T-cell (primary cell): ENCODE measurements at regions not wholly inside any gene's neighbourhood (a gene's known extent, or its start where the extent isn't known, plus 50 kb on each side); places are given as distances from the start of the nearest gene placed in this dataset.
A peak's percentile ranks its signal among the peaks of the same experiment; 100 is the strongest.

Experiments
- ATAC-seq, 4 experiments: fragments of 200-7000 bp in 3 of 4; fragments of 150-1000 bp in 1 of 4; cut with Tn5 transposase; replicated peaks in 1 of 4; 1 replicate in 3 of 4; 2 replicates in 1 of 4; pipeline ENCODE4 v1.10.0; 2021; ENCODE audit warnings: moderate library complexity in 3 of 4, mild to moderate bottlenecking in 2 of 4, moderate number of reproducible peaks in 1 of 4
- CTCF ChIA-PET, 2 donors: fragments of 300-600 bp; sonication (Branson Sonifier 250); formaldehyde crosslinking; loops; one replicate each; lab custom pipeline; 2022; ENCODE audit warnings: antibody characterized with exemption in 2 of 2; lab: Charles Lee
- POLR2A ChIA-PET, 2 donors: fragments of 300-600 bp; sonication (Branson Sonifier 250); formaldehyde crosslinking; loops; one replicate each; lab custom pipeline; 2022; ENCODE audit warnings: antibody characterized with exemption in 2 of 2; lab: Charles Lee
- DNase-seq, 35 experiments: peaks; one replicate each; pipeline versions ENCODE4 v3.0.0 to v3.0.0-alpha.2; 2013 to 2023
- H3K27ac ChIP-seq: one replicate; pipeline ENCODE4 v1.5.1; 2013; ENCODE audit warnings: low read length
- H3K27me3 ChIP-seq, 2 experiments: replicated peaks in 1 of 2; 1 replicate in 1 of 2; 2 replicates in 1 of 2; pipeline versions ENCODE4 v1.6.1 to v1.7.0; 2013; ENCODE audit warnings: low read length in 1 of 2, mixed read lengths in 1 of 2; ENCODE audit not compliant: control insufficient read depth in 2 of 2, insufficient read depth in 2 of 2; ENCODE audit errors: extremely low read depth in 1 of 2
- H3K36me3 ChIP-seq, 2 donors: 1 replicate in 1 of 2; 2 replicates in 1 of 2; pipeline versions ENCODE4 v1.6.1 to v1.7.0; 2013; ENCODE audit warnings: low read length in 1 of 2; ENCODE audit not compliant: control insufficient read depth in 2 of 2, insufficient read depth in 1 of 2; ENCODE audit errors: extremely low read depth in 1 of 2
- H3K4me1 ChIP-seq, 2 experiments: 1 replicate in 1 of 2; 2 replicates in 1 of 2; pipeline versions ENCODE4 v1.6.1 to v1.7.0; 2013; ENCODE audit warnings: low read length in 2 of 2, mixed read lengths in 1 of 2; ENCODE audit not compliant: insufficient read depth in 2 of 2, control insufficient read depth in 1 of 2; ENCODE audit errors: extremely low read depth in 1 of 2
- H3K4me3 ChIP-seq, 2 donors: 1 replicate in 1 of 2; 2 replicates in 1 of 2; pipeline versions ENCODE4 v1.5.1 to v1.7.0; 2013; ENCODE audit warnings: mild to moderate bottlenecking in 2 of 2, low read length in 1 of 2, moderate library complexity in 1 of 2; ENCODE audit not compliant: control insufficient read depth in 1 of 2; ENCODE audit errors: extremely low read depth in 1 of 2
- H3K9me3 ChIP-seq: 2 replicates; pipeline ENCODE4 v1.7.0; 2013
- H3K27ac Mint-ChIP-seq, 2 donors: one replicate each; pipeline ENCODE4 v1.8.0; 2020 to 2021; ENCODE audit warnings: mild to moderate bottlenecking in 2 of 2, mixed read lengths in 2 of 2
- H3K27me3 Mint-ChIP-seq, 2 donors: one replicate each; pipeline ENCODE4 v1.8.0; 2021 to 2022; ENCODE audit warnings: mixed read lengths in 2 of 2
- H3K36me3 Mint-ChIP-seq: one replicate; pipeline ENCODE4 v1.8.0; 2021; ENCODE audit warnings: mixed read lengths
- H3K4me1 Mint-ChIP-seq, 3 donors: one replicate each; pipeline ENCODE4 v1.8.0; 2020 to 2022; ENCODE audit warnings: mixed read lengths in 3 of 3, mild to moderate bottlenecking in 1 of 3
- H3K4me3 Mint-ChIP-seq, 3 donors: one replicate each; pipeline ENCODE4 v1.8.0; 2020 to 2022; ENCODE audit warnings: mild to moderate bottlenecking in 3 of 3, mixed read lengths in 3 of 3, moderate library complexity in 3 of 3
- H3K9me3 Mint-ChIP-seq, 3 donors: one replicate each; pipeline ENCODE4 v1.8.0; 2020 to 2022; ENCODE audit warnings: mixed read lengths in 3 of 3
- WGBS: methylation state at CpG from one replicate; pipeline ENCODE4 v1.1.5; 2013; ENCODE audit warnings: missing lambda C conversion rate; ENCODE audit not compliant: insufficient coverage; 5-methylcytosine and 5-hydroxymethylcytosine counted together

- Mint-ChIP-seq H3K27me3 (peaks cover 4 to 21% of the 10 kb centered on the region in 2 donors), H3K4me3 (no peak overlapping the region), H3K36me3 (no peaks in the 10 kb centered on the region), H3K27ac (no peak overlapping the region), H3K4me1 (peaks cover 4 to 12% (median 7%) of the 10 kb centered on the region in 3 donors), H3K9me3 (peaks cover 0 to 5% (median 0%) of the 10 kb centered on the region in 3 donors)
- ChIA-PET CTCF (no interaction called here), POLR2A (no interaction called here)
- H3K9me3 ChIP-seq = no peaks in the 10 kb centered on the region
- peaks cover 3 to 5% of the 10 kb centered on the region in 2 experiments for H3K4me1 ChIP-seq
- WGBS = 95% methylated on average over 2 of the region's 2 CpGs
- no peak overlapping the region for H3K4me3 ChIP-seq
- no peaks in the 10 kb centered on the region for H3K36me3 ChIP-seq
- H3K27me3 ChIP-seq = peaks cover 0 to 32% of the 10 kb centered on the region in 2 experiments
- DNase-seq (no peak), ATAC-seq (no peak)
- H3K27ac ChIP-seq = no peak overlapping the region
These were observed 59.6 kb upstream of the FOXF1 start for GRCh38 chr16:86450691-86451090.

GRCh38 chr16:86452451-86452850 lies 57.9 kb upstream of the FOXF1 start:
- Histone ChIP-seq H3K4me3 (no peak overlapping the region), H3K4me1 (peaks cover 3 to 5% of the 10 kb centered on the region in 2 experiments), H3K27ac (no peak overlapping the region), H3K36me3 (no peaks in the 10 kb centered on the region), H3K27me3 (peaks cover 0 to 29% of the 10 kb centered on the region in 2 experiments), H3K9me3 (no peaks in the 10 kb centered on the region)
- WGBS = no CpG with 5 or more reads among the region's 2 CpGs
- DNase-seq = no peak
- peaks cover 10 to 23% of the 10 kb centered on the region in 2 donors for H3K27me3 Mint-ChIP-seq
- ATAC-seq = no peak
- POLR2A ChIA-PET = no interaction called here
- peaks cover 4 to 12% (median 7%) of the 10 kb centered on the region in 3 donors for H3K4me1 Mint-ChIP-seq
- peaks cover 0 to 5% (median 0%) of the 10 kb centered on the region in 3 donors for H3K9me3 Mint-ChIP-seq
- CTCF ChIA-PET = no interaction called here
- H3K4me3 Mint-ChIP-seq = no peak overlapping the region
- H3K27ac Mint-ChIP-seq = no peak overlapping the region
- no peaks in the 10 kb centered on the region for H3K36me3 Mint-ChIP-seq

GRCh38 chr16:86455116-86455515 lies 55.2 kb upstream of the FOXF1 start:
- WGBS = 91% methylated on average over 7 of the region's 10 CpGs

GRCh38 chr16:86455640-86456039 lies 54.7 kb upstream of the FOXF1 start:
- Histone ChIP-seq H3K27me3 (peaks cover 2 to 32% of the 10 kb centered on the region in 2 experiments), H3K36me3 (no peaks in the 10 kb centered on the region), H3K4me3 (no peak overlapping the region), H3K9me3 (no peaks in the 10 kb centered on the region), H3K27ac (no peak overlapping the region), H3K4me1 (no peaks in the 10 kb centered on the region)
- H3K4me3 Mint-ChIP-seq = no peak overlapping the region
- WGBS = 80% methylated on average over 8 of the region's 14 CpGs
- DNase-seq = no peak
- peaks cover 27 to 29% of the 10 kb centered on the region in 2 donors for H3K27me3 Mint-ChIP-seq
- H3K9me3 Mint-ChIP-seq = peaks cover 0 to 5% (median 0%) of the 10 kb centered on the region in 3 donors
- no peak overlapping the region for H3K27ac Mint-ChIP-seq
- CTCF ChIA-PET = no interaction called here
- H3K36me3 Mint-ChIP-seq = no peaks in the 10 kb centered on the region
- POLR2A ChIA-PET = no interaction called here
- no peaks in the 10 kb centered on the region for H3K4me1 Mint-ChIP-seq
- ATAC-seq = no peak

More at GRCh38 chr16:86455116-86455515, 55.2 kb upstream of the FOXF1 start:
- ATAC-seq (no peak), DNase-seq (no peak)
- Mint-ChIP-seq H3K9me3 (peaks cover 0 to 5% (median 0%) of the 10 kb centered on the region in 3 donors), H3K27ac (no peak overlapping the region), H3K36me3 (no peaks in the 10 kb centered on the region), H3K4me3 (no peak overlapping the region), H3K4me1 (no peaks in the 10 kb centered on the region), H3K27me3 (peaks cover 27 to 33% of the 10 kb centered on the region in 2 donors)
- CTCF ChIA-PET = no interaction called here
- Histone ChIP-seq H3K27ac (no peak overlapping the region), H3K4me1 (no peaks in the 10 kb centered on the region), H3K36me3 (no peaks in the 10 kb centered on the region), H3K27me3 (peaks cover 2 to 31% of the 10 kb centered on the region in 2 experiments), H3K9me3 (no peaks in the 10 kb centered on the region), H3K4me3 (no peak overlapping the region)
- POLR2A ChIA-PET = no interaction called here

DNA sequence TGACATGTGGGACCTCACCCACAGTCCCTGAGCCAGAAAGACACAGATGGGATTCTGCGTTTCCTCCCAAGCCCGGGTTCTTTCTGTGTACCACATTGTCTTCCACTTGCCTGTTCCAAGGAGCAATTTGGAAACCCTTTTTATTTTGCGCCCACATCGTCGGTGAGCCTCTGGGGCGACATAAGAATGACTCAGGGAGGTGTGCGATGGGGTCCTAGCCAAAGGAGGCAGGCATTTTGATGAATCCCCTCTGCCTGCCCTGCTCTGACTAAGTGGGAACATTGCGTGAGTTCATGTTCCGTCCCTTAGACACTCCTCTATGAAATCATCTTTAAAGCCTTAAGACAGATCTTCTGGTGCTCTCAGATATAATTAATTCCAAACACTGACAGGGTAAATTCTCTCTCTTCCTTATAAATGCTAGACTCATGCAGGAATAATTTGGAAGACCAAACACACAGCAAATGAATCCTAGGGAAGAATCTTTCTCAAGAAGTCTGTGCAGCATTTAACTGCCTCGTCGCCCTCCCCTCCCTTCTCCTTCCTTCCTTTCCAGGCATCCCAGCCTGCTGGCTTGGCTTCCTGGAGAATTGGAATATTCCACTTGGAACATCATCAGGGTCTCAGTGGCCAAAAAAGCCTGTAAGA lies 52.7 kb upstream of the FOXF1 start:
- H3K36me3 Mint-ChIP-seq = no peaks in the 10 kb centered on the region
- H3K4me1 ChIP-seq = no peaks in the 10 kb centered on the region
- no peaks in the 10 kb centered on the region for H3K4me1 Mint-ChIP-seq
- H3K9me3 Mint-ChIP-seq = peaks cover 3 to 8% (median 5%) of the 10 kb centered on the region in 3 donors
- ChIA-PET CTCF (no interaction called here), POLR2A (no interaction called here)
- no peak overlapping the region for H3K4me3 Mint-ChIP-seq
- peaks cover 24 to 27% of the 10 kb centered on the region in 2 donors for H3K27me3 Mint-ChIP-seq
- WGBS = 63% methylated on average over 9 of the region's 11 CpGs
- DNase-seq (no peak), ATAC-seq (no peak)
- peaks cover 2 to 29% of the 10 kb centered on the region in 2 experiments for H3K27me3 ChIP-seq
- no peaks in the 10 kb centered on the region for H3K9me3 ChIP-seq
- H3K36me3 ChIP-seq = no peaks in the 10 kb centered on the region
- no peak overlapping the region for H3K4me3 ChIP-seq
- no peak overlapping the region for H3K27ac ChIP-seq
- no peak overlapping the region for H3K27ac Mint-ChIP-seq

GRCh38 chr16:86458149-86458777 lies 52.1 kb upstream of the FOXF1 start:
- peaks cover 2 to 27% of the 10 kb centered on the region in 2 experiments for H3K27me3 ChIP-seq
- ATAC-seq (no peak), DNase-seq (no peak)
- no peak overlapping the region for H3K4me3 Mint-ChIP-seq
- peaks cover 3 to 8% (median 5%) of the 10 kb centered on the region in 3 donors for H3K9me3 Mint-ChIP-seq
- no peaks in the 10 kb centered on the region for H3K4me1 Mint-ChIP-seq
- H3K27ac Mint-ChIP-seq = peak overlapping the region in 1 of 2 donors; percentile 19
- peaks cover 24 to 27% of the 10 kb centered on the region in 2 donors for H3K27me3 Mint-ChIP-seq
- ChIA-PET POLR2A (no interaction called here), CTCF (no interaction called here)
- no peaks in the 10 kb centered on the region for H3K36me3 Mint-ChIP-seq
- no CpG with 5 or more reads among the region's 7 CpGs for WGBS
- H3K36me3 ChIP-seq = no peaks in the 10 kb centered on the region
- no peaks in the 10 kb centered on the region for H3K4me1 ChIP-seq
- no peaks in the 10 kb centered on the region for H3K9me3 ChIP-seq
- no peak overlapping the region for H3K27ac ChIP-seq
- no peak overlapping the region for H3K4me3 ChIP-seq
